ENCODE measurements at regions not wholly inside any gene's neighbourhood (a gene's known extent, or its start where the extent isn't known, plus 50 kb on each side); places are given as distances from the start of the nearest gene placed in this dataset.

DNA sequence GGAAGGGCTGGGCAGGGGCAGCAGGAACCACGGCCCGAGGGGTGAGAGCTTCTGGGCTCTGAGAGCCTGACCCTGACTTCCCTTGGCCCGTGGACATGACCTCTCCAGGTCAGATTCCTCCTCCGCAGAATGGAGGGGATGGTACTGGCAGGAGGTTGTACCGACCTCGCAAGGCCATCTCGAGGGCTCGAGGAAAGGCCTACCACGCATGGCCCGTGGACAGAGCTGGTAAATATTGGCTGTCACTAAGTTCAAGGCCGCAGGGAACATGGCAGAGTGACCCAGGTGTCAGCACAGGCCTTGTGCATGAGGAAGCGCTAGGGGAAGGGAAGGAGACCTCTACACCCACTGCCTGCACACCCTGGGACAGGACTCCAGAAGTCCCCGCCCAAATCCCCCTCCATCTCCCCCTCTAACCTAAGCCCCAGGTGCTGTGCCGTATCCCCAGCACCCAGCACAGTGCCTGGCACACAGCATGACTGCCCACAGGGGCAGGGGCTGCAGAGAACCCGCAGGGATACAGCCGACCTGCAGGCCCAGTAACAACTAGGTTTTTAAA is 54.9 kb upstream of the PPP2R5C start:
- no peak for DNase-seq (ENCODE audit: low read depth in 2 of 2)

DNA sequence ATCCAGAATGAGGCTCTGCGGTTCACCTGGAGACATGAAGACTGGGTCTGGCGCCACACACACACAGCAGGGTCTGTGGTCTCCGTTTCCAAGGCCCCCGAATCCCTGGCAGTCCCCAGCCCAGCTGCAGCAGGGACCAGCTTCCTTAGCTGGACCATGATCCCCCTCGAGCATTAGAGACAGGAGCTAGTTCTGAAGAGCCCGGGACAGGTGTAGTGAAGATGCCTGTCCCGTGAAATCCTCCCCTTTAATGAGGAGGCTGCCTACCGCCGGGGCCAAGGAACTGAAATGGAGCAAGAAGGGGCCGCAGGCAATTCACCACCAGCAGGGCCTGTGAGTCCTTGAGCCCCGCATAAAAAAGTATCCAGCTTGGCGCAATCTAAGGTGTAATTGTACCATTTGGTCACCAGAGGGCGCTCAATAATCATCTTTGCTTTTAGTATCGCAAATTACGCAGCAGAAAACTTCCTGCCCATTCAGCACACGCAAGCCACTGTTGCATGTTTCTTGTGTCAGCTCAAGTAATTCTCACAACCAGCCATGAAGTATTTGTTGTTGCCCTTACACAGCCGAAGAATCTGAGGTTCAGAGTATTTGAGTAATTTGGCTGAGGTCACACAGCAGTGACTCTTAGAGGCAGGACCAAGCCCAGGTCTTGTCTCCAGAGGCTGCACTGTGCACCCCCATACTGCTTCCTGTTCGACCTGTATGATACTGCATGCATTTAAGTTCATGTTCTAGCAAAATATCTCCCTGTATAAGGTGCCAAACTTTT is 54.3 kb upstream of the PPP2R5C start:
- no peak for DNase-seq (ENCODE audit: low read depth in 2 of 2)

DNA sequence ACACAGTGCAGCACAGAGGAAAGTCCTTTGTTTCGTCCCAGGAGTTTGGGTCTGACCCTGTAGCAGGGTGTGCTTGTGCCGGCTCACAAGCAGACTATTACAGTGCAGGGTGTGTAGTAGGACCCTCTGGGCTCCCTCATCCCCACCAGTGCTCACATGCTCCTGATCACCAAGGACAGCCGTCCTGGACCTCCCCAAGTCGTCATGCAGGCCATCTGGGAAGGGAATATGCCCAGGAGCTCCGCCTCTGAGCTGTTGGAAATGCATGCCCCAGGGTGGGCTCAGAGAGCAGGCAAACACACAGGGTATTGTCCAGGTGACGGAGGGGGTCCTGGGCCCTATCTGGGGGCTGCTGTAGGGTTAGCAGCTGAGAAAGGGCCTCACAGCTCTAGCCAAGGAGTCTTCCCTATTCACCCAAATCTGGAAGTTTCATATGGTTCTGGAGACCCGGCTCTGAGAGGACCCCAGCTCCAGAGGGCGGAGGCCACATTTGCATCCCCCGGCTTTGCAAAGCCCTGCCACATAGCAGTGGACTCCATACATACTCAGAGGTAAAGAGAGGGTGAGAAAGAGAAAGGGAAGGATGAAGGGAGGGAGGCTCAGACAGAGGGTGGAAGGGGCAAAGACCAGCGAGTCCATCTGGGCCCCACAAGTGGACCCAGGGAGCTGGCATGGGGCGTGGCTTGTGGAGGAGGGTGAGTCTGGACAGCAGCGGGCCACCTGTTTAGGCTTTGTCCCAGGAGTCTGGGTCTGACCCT is 53.5 kb upstream of the PPP2R5C start:
- DNase-seq (ENCODE audit: low read depth in 2 of 2) = no peak

DNA sequence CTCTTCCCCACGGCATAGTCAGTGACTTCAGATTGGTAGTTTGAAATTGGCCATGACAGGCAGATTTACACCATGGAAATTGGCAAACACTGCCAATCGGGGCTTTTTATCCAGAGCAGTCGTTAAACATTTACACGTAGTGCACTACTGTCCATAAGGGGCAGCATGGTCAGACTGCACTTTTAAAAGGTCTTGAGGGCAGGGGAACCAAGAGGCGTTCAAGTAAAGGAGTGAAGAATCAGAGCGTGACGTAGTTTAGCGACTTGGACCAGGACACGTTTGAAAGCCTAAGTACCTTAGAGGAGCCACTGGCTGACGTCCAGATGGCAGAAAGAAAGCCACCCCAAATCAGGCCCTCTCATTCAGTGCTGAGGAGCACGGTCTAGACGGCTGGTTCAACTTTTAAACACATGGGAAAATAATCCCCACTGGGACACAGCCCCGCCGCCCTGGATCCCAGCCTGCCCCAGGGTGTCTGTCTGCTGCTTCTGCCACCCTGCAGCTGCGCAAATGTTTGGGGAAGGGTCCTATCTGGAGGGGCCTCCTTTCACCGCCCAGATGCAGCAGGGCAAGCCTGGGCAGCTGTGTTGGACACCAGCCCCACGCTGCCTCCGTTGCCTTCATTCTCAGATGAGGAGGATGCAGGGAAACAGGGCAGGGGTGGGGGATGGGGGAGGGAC is 52.5 kb upstream of the PPP2R5C start:
- DNase-seq (ENCODE audit: low read depth in 2 of 2) = no peak

DNA sequence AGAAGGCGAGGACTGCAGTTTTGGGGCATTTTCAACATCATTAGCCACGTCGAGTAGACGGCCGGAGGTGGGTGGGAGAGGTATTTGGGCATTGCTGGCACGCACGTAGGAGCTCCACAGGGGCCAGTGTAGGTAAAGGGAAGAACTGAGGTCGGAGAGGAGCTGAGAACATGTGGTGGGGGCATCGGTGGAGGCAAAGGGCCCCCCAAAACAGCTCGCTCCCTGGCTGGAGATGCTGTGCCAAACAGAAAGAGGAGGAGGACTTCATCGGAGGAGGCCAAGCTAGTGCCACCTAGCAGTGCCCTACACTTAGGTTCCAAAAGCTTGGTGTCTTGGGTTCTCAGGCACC is 52.0 kb upstream of the PPP2R5C start:
- DNase-seq (ENCODE audit: low read depth in 2 of 2) = no peak

DNA sequence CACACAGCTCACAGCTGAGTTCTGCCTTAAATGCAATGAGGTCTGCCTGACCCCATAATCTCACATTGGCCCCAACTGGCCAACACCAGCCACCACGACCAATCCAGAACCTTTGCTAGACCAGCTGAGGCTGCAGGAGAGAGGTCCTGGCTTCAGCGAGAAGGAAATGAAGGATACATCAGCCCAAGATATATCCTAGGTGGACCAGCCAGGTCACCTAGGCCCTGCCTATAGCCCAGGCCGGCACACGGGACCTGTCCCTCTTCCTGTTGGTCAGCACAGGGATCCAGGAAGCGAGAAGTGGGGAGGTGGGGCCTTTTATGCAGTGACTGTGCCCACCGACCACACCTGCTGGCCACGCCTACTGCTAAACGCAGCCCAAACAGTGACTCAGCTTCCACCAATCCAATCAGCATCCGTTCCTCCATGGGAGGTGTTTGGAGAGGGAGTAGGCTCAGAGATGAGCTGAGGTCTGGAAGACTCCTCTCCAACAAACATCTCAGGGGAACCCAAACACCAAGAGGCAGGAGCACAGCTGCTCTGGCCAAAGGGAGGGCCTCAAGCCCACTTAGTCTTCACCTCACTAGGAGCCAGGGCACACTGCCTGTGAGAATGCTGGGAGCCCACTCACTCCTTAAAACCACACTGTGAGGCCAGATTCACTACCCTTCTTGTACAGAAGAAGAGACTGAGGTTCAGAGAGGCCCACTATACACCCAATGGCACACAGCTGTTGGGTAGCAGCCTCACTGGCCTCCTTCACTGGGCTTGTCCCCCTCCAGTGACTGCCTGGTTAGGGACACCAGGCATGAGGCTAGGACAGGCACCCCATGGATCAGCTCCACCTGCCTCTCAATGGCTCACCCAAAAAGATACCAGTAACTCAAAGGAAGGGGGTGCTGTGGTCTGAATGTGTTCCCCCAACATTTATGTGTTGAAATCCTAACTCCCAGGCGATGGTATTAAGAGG is 51.3 kb upstream of the PPP2R5C start:
- DNase-seq (ENCODE audit: low read depth in 2 of 2) = no peak

DNA sequence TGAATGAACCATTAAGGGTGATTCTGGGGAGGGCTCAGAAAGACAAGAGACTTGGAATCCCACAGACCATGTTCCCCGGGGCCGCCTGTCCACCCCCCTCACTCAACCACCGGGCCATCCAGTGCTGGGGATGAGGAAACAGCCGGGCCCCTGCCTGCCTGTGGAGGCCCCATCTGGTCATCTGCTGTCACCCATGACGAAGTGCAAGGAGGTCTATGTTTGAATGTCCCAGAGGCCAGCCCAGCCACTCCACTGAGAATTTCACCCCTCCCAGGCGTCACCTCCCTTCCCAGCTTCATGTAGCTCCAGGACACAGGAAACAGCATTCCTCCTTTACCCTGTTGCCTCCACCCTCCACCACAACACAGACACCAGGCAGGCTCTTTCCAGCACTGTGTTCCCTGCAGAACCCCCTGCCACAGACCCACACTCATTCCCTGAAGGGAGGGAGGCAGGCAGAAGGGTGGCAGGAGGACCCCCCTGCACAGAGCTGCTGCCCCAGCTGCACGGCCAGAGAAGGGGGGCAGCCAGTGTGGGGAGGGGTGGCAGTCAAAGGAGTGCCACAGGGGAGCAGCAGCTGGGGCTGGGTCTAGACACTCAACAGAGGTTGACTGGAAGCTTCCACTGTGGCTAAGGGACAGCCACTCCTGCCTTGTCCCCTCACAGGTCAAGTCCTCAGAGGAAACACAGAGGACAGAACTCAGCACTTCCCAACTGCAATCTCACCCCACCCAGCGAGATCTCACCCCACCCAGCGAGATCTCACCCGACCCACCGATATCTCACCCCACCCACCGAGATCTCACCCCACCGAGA is 50.3 kb upstream of the PPP2R5C start:
- DNase-seq (ENCODE audit: low read depth in 2 of 2) = no peak
